ENCODE measurements at regions not wholly inside any gene's neighbourhood (a gene's known extent, or its start where the extent isn't known, plus 50 kb on each side); places are given as distances from the start of the nearest gene placed in this dataset.
A peak's percentile ranks its signal among the peaks of the same experiment; 100 is the strongest.

DNA sequence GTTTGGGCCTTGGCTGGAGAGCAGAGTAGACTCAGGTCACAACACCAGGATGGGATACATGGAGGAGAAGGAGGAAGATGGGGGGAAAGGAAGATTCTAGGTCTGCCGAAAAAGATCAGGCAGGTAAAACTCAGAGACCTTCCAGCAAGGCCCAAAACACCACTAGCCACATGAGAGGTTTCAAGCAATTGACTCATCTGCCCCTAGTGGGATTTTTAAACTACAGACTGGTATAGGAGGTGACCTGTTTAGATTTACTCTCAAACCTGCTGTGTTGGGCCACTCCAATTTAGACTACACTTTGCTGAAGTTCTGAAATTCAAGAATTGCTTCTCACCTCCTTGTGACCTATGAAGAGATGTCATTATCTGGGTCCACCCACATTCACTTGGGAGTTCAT lies 236.9 kb upstream of the SASH1 start:
- no peak for DNase-seq

DNA sequence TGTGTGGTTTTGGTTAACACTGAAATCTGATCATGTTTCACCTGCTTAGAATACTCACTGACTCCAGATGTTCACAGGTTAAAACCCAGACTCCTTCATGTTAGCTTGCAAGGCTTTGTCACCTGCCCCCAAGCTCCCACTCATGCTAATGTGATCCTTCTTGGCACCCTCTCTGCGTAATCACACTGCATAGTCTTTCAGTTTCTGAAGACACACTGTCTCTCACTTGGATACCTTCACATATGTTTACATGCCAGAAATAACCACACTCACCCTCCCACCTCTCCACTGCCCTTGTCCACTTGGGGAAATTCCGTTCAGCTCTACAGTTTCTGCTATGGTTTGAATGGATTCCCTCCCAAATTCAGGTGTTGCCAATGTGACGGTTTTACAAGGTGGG lies 234.7 kb upstream of the SASH1 start:
- DNase-seq = no peak

DNA sequence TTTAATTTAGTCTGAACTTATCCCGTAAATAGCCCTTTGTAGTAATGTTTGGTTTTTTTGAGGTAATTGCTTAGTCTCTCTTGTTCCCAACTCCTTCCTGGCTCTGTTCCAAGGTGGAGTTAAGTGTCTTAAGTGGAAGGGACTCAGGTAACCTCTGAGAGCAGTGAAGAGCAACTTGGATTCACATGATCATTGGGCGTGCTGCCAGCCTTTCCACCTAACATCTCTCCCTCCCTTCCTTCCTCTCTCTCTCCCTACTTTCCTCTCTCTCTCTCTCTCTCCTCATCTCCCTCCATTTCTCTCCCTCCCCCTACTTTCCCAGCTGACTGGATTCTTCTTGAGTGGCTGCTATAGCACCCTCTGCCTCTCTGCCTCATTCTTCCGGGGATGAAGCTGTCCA lies 232.9 kb upstream of the SASH1 start:
- DNase-seq = peak; percentile 60

DNA sequence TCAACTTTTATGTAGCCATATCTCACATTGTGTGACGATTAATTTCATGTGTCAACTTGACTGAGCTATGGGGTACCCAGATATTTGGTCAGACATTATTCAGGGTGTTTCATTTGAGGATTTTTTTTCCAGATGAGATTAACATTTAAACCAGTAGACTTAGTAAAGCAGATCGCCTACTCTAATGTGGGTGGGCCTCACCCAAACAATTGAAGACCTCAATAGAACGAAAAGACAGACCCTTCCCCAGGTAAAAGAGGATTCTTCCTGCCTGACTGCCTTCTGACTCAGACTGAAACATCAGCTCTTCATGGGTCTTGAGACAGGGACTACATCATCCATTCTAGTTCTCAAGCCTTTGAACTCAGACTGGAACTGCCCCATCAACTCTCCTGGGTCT lies 231.7 kb upstream of the SASH1 start:
- DNase-seq = no peak

DNA sequence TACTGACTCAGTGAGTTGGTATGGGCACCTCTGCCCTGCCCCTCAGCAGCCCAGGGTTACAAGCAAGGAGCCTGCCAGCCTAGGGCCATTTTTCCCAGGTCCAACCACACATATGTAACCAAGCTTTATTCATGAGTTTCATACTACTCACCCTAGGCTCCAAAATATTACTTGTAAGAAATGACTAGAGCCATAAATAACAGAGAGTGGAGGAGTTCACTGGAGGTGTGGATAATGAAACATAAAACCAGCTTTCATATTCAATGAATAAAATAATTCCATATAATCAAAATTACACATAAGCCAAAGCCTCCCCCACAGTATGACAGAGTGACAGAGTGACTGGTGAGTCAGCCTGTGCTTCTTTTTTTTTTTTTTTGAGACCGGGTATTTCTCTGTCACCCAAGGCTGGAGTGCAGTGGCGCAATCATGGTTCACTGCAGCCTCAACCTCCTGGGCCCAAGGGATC lies 229.8 kb upstream of the SASH1 start:
- DNase-seq = no peak

DNA sequence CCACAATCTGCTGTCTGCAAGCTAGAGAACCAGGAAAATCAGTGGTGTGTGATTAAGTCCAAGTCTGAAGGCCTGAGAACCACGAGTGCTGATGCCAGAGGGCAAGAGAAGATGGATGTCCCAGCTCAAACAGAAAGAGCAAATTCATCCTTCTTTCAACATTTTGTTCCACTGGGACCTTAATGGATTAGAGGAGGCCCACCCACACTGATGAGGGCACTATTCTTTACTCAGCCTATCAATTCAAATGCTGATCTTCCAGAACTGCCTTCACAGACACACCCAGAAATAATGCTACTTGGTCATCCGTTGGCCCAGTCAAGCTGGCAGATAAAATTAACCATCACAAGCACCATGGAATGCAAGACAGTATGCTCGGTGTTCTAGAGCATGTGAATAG lies 226.6 kb upstream of the SASH1 start:
- no peak for DNase-seq

GRCh38 chr6:148118244-148118643 lies 224.4 kb upstream of the SASH1 start:
- no peak for DNase-seq

DNA sequence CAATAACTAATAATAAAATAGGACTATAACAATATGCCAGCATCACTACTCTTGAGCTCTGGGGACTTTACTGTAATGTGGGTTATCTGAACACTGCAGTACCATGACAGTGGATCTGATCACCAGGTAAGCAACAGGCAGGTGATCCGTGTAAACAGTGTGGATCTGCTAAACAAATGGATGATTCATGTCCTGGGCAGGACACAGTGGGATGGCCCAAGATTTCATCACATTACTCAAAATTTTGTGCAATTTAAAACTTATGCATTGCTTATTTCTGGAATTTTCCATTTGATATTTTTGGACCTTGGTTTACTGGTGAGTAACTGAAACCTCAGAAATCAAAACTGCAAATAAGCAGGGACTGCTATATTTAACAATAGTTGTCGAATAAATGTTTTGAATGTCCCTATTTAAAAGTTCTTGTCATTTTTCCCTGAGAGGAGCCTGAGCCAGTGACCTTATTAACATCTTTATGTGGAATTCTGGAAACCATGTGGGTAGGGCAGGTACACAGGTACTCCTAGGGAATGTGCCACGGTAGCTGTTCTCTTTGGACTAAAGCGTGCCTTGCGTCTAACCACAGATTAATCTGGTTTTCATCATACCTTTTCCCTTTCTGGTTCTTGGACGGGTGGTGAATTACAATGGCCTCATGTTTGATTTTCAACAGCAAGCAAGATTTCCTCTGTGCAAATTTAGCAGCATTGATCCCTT lies 214.5 kb upstream of the SASH1 start:
- DNase-seq = no peak

- DNase-seq = no peak
Observed at GRCh38 chr6:148134592-148134991, 208.0 kb upstream of the SASH1 start.

DNA sequence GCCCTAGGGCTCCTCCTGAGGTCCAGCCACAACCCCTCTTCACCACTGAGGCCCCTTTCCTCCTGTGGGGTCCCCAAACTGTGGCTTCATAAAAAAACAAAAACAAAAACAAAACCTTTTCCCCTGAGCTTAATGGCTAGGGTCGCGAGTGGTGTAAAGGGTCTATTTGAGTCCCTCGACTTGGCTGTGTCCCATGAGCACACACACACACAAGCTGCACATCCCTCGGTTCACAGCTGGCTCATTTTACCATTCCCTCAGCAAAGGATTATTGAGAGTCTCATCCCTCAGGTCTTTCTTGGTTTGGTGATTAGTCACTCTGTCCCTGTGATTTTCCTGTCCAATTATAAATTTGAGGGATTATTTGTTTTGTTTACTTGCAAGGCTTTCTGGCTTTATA lies 206.1 kb upstream of the SASH1 start:
- DNase-seq = no peak

- no peak for DNase-seq
Observed at GRCh38 chr6:148137652-148138051, 205.0 kb upstream of the SASH1 start.

- no peak for DNase-seq
Observed at GRCh38 chr6:148138573-148138972, 204.1 kb upstream of the SASH1 start.

DNA sequence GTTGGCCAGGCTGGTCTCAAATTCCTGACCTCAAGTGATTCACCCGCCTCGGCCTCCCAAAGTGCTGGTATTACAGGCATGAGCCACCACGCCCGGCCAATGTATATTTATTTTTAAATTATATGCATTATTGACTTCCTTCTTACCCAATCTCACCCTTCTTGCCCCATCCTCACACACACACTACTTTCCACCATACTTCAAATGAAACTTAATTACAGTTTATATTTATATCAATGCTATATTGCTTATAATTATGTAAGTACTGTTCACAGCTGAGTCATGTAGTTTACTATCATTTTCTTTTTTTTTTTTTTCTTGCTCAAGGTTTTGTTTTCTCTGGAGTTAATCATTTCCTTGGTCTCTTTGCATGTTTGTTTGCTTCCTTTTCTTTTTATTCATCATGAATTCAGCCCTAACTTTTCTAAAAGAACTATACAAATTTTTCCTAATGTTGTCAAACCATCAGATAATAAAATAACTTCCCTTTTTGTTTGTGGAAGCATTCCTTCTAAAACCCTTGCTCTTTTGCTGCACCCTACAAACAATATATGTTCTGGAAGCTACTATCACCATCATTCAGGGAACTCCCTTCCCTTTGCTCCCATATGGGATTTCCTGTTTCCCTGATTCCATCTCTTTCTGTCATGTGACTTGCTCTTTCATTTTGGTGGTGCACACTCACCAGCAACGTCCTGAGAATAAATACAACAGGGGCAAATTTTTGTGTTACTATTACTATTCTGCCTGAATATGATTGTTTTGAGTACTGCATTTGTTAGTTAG lies 201.7 kb upstream of the SASH1 start:
- no peak for DNase-seq

DNA sequence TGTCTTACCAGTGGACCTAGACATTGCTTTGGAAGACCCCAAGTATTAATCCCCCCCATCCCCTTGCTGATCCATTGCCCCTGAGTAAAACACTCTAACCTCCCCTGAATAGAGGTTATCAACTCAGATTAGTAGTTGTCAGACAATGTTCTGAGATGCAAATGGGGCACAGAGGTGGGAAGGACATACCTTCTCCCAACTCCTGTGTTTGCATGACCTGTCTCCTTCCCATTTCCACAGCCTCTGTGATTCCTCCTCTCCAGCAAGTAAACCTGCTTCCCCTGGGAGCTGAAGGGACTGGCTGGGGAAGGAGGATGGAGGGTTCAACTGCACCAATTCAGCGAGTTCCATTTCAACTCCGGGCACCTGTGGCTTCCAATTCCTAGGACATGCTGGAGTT lies 199.8 kb upstream of the SASH1 start:
- DNase-seq = no peak

GRCh38 chr6:148143771-148144170 lies 198.9 kb upstream of the SASH1 start:
- no peak for DNase-seq

- DNase-seq = peak; percentile 65
Observed at GRCh38 chr6:148144917-148145521, 197.6 kb upstream of the SASH1 start.

- no peak for DNase-seq
Observed at GRCh38 chr6:148146717-148147462, 195.7 kb upstream of the SASH1 start.

GRCh38 chr6:148147463-148147830 lies 195.2 kb upstream of the SASH1 start:
- DNase-seq = no peak

- DNase-seq = no peak
Observed at GRCh38 chr6:148151896-148152643, 190.6 kb upstream of the SASH1 start.

DNA sequence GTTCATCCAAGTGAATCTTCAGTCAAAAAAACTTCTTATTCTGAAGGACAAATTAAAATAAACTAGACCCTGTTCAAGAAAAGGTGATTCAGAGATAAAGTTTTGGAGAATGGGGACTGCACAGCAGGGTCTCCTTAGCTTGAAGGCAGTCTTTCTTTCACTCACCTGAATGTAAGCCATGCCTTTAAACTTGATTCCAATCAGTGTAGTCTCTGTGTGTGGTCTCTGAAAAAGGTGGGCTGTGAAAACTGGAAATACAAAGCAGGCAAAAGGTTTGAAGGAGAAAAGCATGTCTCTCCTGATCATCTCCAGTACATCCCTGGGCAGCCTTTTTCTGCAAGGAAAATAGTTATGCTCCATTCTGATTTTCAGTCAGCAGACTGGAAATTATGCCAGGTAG lies 188.0 kb upstream of the SASH1 start:
- DNase-seq = no peak

GRCh38 chr6:148155293-148155692 lies 187.3 kb upstream of the SASH1 start:
- no peak for DNase-seq

- DNase-seq = no peak
Observed at GRCh38 chr6:148157841-148158240, 184.8 kb upstream of the SASH1 start.
